Lower lobe of right lung (tissue), 2 donors: ENCODE measurements at regions not wholly inside any gene's neighbourhood (a gene's known extent, or its start where the extent isn't known, plus 50 kb on each side); places are given as distances from the start of the nearest gene placed in this dataset.
A peak's percentile ranks its signal among the peaks of the same experiment; 100 is the strongest.

ENCODE experiments used
- ATAC-seq, 2 donors: fragments of 200-7000 bp; cut with Tn5 transposase; one replicate each; pipeline ENCODE4 v1.9.1; 2020 to 2022; ENCODE audit warnings: mild to moderate bottlenecking in 2 of 2, moderate library complexity in 2 of 2
- DNase-seq: peaks from one replicate; pipeline ENCODE4 v3.0.0-alpha.2; 2020
- H3K27ac ChIP-seq: fragments of 200-600 bp; one replicate; pipeline ENCODE4 v1.8.0; 2022
- H3K27me3 ChIP-seq: fragments of 200-600 bp; one replicate; pipeline ENCODE4 v1.8.0; 2022; ENCODE audit warnings: low read depth
- H3K36me3 ChIP-seq: fragments of 200-600 bp; one replicate; pipeline ENCODE4 v1.8.0; 2022; ENCODE audit warnings: mild to moderate bottlenecking
- H3K4me1 ChIP-seq: fragments of 200-600 bp; one replicate; pipeline ENCODE4 v1.8.0; 2022
- H3K4me3 ChIP-seq: fragments of 200-600 bp; one replicate; pipeline ENCODE4 v1.8.0; 2022; ENCODE audit warnings: mild to moderate bottlenecking
- H3K9me3 ChIP-seq: fragments of 200-600 bp; one replicate; pipeline ENCODE4 v1.8.0; 2022
- intact Hi-C: fragments of 100-400 bp; cut with DNase I; formaldehyde crosslinking; loops from one replicate; pipeline ENCODE4 v1.11.0; 2022
- TF ChIP-seq, protein P1 (sequence below): fragments of 200-600 bp; IDR thresholded peaks from one replicate; pipeline ENCODE4 v1.8.0; 2022; ENCODE audit warnings: antibody characterized with exemption, mild to moderate bottlenecking
- donor health status: DM: no; HTN: yes; CAD: no; lungs with severe emphysema.

- Histone ChIP-seq H3K4me3 (no peak overlapping the region), H3K27me3 (no peaks in the 10 kb centered on the region), H3K27ac (no peak overlapping the region), H3K36me3 (no peaks in the 10 kb centered on the region), H3K4me1 (no peaks in the 10 kb centered on the region), H3K9me3 (peaks cover 1% of the 10 kb centered on the region)
- ATAC-seq (no peak), DNase-seq (no peak)
- TF ChIP-seq, protein P1, sequence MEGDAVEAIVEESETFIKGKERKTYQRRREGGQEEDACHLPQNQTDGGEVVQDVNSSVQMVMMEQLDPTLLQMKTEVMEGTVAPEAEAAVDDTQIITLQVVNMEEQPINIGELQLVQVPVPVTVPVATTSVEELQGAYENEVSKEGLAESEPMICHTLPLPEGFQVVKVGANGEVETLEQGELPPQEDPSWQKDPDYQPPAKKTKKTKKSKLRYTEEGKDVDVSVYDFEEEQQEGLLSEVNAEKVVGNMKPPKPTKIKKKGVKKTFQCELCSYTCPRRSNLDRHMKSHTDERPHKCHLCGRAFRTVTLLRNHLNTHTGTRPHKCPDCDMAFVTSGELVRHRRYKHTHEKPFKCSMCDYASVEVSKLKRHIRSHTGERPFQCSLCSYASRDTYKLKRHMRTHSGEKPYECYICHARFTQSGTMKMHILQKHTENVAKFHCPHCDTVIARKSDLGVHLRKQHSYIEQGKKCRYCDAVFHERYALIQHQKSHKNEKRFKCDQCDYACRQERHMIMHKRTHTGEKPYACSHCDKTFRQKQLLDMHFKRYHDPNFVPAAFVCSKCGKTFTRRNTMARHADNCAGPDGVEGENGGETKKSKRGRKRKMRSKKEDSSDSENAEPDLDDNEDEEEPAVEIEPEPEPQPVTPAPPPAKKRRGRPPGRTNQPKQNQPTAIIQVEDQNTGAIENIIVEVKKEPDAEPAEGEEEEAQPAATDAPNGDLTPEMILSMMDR: no peak
- intact Hi-C loops: no loop called here
Measured at GRCh38 chr3:110493438-110494092, 578.1 kb upstream of the NECTIN3 start.

DNA sequence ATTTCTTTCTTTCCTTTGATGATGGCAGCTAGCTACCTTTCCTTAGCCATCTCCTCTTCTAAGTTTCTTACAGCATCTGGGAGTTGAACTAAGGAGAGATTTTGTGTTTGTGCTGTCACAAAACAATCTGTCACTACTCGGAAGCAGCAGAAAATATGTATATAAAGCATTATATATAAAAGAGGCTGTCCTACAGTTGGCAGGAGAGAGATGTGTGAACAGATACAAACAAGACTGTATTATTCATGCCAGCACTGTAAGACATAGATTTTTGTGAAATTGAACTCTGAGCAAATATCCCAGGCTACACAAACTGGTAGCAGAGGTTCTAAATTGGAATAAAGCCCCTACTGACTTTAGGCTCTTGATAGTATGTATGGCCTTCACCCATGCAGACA is 577.5 kb upstream of the NECTIN3 start:
- Histone ChIP-seq H3K36me3 (no peaks in the 10 kb centered on the region), H3K4me1 (no peaks in the 10 kb centered on the region), H3K27ac (no peak overlapping the region), H3K27me3 (no peaks in the 10 kb centered on the region), H3K4me3 (no peak overlapping the region), H3K9me3 (no peaks in the 10 kb centered on the region)
- DNase-seq (no peak), ATAC-seq (no peak)
- TF ChIP-seq, protein P1: no peak
- intact Hi-C loops: no loop called here

DNA sequence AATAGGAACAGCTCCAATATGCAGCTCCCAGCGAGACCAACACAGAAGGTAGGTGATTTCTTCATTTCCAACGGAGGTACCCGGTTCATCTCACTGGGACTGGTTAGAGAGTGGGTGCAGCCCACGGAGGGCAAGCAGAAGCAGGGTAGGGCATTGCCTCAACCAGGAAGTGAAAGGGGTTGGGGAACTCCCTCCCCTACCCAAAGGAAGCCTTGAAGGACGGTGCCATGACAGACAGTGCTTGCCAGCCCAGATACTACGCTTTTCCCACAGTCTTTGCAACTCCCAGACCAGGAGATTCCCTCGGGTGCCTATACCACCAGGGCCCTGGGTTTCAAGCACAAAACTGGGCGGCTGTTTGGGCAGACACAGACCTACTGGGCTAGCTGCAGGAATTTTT is 576.9 kb upstream of the NECTIN3 start:
- intact Hi-C loops: no loop called here
- ATAC-seq (no peak), DNase-seq (no peak)
- Histone ChIP-seq H3K4me3 (no peak overlapping the region), H3K4me1 (no peaks in the 10 kb centered on the region), H3K27me3 (no peaks in the 10 kb centered on the region), H3K36me3 (no peaks in the 10 kb centered on the region), H3K27ac (no peak overlapping the region), H3K9me3 (no peaks in the 10 kb centered on the region)
- TF ChIP-seq, protein P1: no peak

GRCh38 chr3:110495201-110495927 is 576.3 kb upstream of the NECTIN3 start:
- no peaks in the 10 kb centered on the region for H3K9me3 ChIP-seq
- ATAC-seq (peak; percentile 50 to 61), DNase-seq (peak; percentile 48)
- H3K27me3 ChIP-seq: no peaks in the 10 kb centered on the region
- no peaks in the 10 kb centered on the region for H3K36me3 ChIP-seq
- intact Hi-C loops: no loop called here
- no peak overlapping the region for H3K4me3 ChIP-seq
- TF ChIP-seq, protein P1: no peak
- no peaks in the 10 kb centered on the region for H3K4me1 ChIP-seq
- no peak overlapping the region for H3K27ac ChIP-seq

GRCh38 chr3:110504401-110504800 is 567.2 kb upstream of the NECTIN3 start:
- intact Hi-C loops: no loop called here
- H3K9me3 ChIP-seq: peaks cover 7% of the 10 kb centered on the region
- DNase-seq (no peak), ATAC-seq (no peak)
- no peaks in the 10 kb centered on the region for H3K36me3 ChIP-seq
- TF ChIP-seq, protein P1: no peak
- no peak overlapping the region for H3K27ac ChIP-seq
- no peaks in the 10 kb centered on the region for H3K4me1 ChIP-seq
- no peak overlapping the region for H3K4me3 ChIP-seq
- H3K27me3 ChIP-seq: no peaks in the 10 kb centered on the region
